ENCODE measurements at regions not wholly inside any gene's neighbourhood (a gene's known extent, or its start where the extent isn't known, plus 50 kb on each side); places are given as distances from the start of the nearest gene placed in this dataset.

DNA sequence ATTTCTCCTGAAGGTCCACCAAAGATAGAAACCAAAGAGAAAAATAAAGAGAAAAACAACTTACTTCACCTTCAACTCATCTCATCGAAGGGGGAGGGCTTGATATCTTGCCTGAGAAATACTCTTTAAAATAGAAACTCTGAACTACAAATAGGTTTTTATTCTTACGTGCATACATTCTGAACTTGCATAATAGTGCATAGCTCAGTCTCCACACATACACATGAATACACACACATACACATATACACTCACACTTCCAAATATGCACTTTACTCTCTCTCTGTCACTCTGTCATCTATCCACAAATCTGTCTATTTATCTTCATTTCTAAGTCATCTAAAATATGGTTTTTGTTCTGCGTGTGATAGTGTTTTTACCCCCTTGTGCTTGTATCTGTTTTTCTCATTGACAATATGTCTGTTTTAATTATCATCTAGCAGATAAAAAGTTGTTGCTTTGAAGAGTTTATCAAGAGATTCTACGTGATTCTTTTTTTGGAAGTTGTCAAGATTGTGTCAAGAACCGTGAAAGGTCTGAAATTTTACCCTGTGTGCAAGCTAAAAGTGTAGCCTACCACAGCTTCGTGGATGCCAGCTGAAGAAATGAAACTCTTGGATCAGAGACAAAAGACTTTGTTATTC, 468.8 kb downstream of the EPM2A start:
- H3K36me3 ChIP-seq = no peaks in the 10 kb centered on the region
- no peaks in the 10 kb centered on the region for H3K4me1 ChIP-seq
- H3K27me3 ChIP-seq = no peaks in the 10 kb centered on the region
- DNase-seq (no peak), ATAC-seq (ENCODE audit: low FRiP score in 2 of 2) (no peak)
- TF ChIP-seq EP300 (IDR thresholded peaks at IDR 0.05) (no peak), POLR2A (IDR thresholded peaks at IDR 0.05) (no peak), POLR2AphosphoS5 (IDR thresholded peaks at IDR 0.05) (no peak)
- TF ChIP-seq, protein P1, sequence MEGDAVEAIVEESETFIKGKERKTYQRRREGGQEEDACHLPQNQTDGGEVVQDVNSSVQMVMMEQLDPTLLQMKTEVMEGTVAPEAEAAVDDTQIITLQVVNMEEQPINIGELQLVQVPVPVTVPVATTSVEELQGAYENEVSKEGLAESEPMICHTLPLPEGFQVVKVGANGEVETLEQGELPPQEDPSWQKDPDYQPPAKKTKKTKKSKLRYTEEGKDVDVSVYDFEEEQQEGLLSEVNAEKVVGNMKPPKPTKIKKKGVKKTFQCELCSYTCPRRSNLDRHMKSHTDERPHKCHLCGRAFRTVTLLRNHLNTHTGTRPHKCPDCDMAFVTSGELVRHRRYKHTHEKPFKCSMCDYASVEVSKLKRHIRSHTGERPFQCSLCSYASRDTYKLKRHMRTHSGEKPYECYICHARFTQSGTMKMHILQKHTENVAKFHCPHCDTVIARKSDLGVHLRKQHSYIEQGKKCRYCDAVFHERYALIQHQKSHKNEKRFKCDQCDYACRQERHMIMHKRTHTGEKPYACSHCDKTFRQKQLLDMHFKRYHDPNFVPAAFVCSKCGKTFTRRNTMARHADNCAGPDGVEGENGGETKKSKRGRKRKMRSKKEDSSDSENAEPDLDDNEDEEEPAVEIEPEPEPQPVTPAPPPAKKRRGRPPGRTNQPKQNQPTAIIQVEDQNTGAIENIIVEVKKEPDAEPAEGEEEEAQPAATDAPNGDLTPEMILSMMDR (IDR thresholded peaks at IDR 0.05) = no peak
- H3K4me3 ChIP-seq = no peak overlapping the region
- no peaks in the 10 kb centered on the region for H3K9me3 ChIP-seq
- 82% methylated on average over 6 of the region's 6 CpGs for WGBS, 2 donors
- H3K27ac ChIP-seq = no peak overlapping the region

DNA sequence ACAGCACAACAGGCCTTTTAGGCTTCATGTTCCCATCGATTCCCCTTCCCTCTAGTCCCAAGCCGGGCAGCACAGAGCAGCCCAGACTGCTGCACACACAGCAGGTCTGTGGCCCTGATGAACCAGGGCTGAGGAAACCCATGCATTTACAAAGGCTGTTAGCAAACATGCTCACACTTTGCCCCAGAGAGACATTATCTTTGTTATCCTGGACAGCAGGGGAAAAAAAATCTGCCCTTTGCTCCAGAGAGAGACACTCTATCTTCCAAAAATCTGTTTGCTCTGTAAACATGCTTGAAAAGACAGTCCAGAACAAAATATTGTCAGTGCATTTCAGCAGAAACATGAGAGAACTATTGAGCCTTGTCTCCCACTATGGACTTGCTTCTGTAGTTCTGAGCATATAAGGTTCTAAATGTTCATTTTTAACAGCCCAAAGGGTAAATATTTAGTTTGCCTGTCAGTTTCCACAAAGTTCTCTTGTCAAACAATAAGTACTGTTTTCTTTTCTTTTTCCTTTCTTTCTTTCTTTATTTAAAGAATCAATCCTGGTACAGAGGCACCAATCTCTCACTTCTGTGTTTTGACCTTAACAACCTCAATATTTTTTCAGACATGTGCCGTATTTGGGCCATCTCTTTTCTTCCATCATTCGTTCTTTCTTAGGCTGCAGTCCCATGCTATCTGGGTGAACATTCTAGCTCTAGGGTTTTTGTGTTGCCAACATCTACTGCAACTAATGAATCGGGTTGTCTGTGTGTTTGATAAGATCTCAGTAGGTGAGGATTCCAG, 468.0 kb downstream of the EPM2A start:
- no peak for ATAC-seq (ENCODE audit: low FRiP score in 2 of 2)
- H3K4me1 ChIP-seq = no peaks in the 10 kb centered on the region
- H3K9me3 ChIP-seq = no peaks in the 10 kb centered on the region
- no peak overlapping the region for H3K4me3 ChIP-seq
- H3K36me3 ChIP-seq = no peaks in the 10 kb centered on the region
- 67 to 81% methylated on average over 5 of the region's 5 CpGs for WGBS, 2 donors
- no peak for DNase-seq
- no peak overlapping the region for H3K27ac ChIP-seq
- H3K27me3 ChIP-seq = no peaks in the 10 kb centered on the region
- TF ChIP-seq POLR2A (IDR thresholded peaks at IDR 0.05) (no peak), POLR2AphosphoS5 (IDR thresholded peaks at IDR 0.05) (no peak)
- TF ChIP-seq, protein P1 (IDR thresholded peaks at IDR 0.05) = no peak

GRCh38 chr6:145270464-145270863, 464.9 kb downstream of the EPM2A start:
- ATAC-seq (ENCODE audit: low FRiP score in 2 of 2) (no peak), DNase-seq (no peak)
- no peak for TF ChIP-seq EP300 (IDR thresholded peaks at IDR 0.05)
- TF ChIP-seq POLR2A (IDR thresholded peaks at IDR 0.05) = no peak
- TF ChIP-seq, protein P1 (IDR thresholded peaks at IDR 0.05) = no peak
- no peak for TF ChIP-seq POLR2AphosphoS5 (IDR thresholded peaks at IDR 0.05)
- WGBS, 2 donors = 44 to 49% methylated on average over 2 of the region's 2 CpGs
- no peaks in the 10 kb centered on the region for H3K36me3 ChIP-seq
- H3K9me3 ChIP-seq = no peaks in the 10 kb centered on the region
- no peaks in the 10 kb centered on the region for H3K4me1 ChIP-seq
- no peaks in the 10 kb centered on the region for H3K27me3 ChIP-seq
- H3K4me3 ChIP-seq = no peak overlapping the region
- H3K27ac ChIP-seq = no peak overlapping the region

- H3K9me3 ChIP-seq = no peaks in the 10 kb centered on the region
- no peak for DNase-seq
- no peak for ATAC-seq (ENCODE audit: low FRiP score in 2 of 2)
- 42 to 51% methylated on average over 4 of the region's 4 CpGs for WGBS, 2 donors
- H3K27me3 ChIP-seq = no peaks in the 10 kb centered on the region
- H3K4me1 ChIP-seq = no peaks in the 10 kb centered on the region
- TF ChIP-seq POLR2A (IDR thresholded peaks at IDR 0.05) (no peak), POLR2AphosphoS5 (IDR thresholded peaks at IDR 0.05) (no peak), EP300 (IDR thresholded peaks at IDR 0.05) (no peak)
- TF ChIP-seq, protein P1 (IDR thresholded peaks at IDR 0.05) = no peak
- H3K27ac ChIP-seq = no peak overlapping the region
- H3K36me3 ChIP-seq = no peaks in the 10 kb centered on the region
- H3K4me3 ChIP-seq = no peak overlapping the region
These were observed 464.3 kb downstream of the EPM2A start for GRCh38 chr6:145271040-145271439.

Data from upper lobe of left lung (tissue), 6 donors.